ENCODE measurements at regions not wholly inside any gene's neighbourhood (a gene's known extent, or its start where the extent isn't known, plus 50 kb on each side); places are given as distances from the start of the nearest gene placed in this dataset.

DNA sequence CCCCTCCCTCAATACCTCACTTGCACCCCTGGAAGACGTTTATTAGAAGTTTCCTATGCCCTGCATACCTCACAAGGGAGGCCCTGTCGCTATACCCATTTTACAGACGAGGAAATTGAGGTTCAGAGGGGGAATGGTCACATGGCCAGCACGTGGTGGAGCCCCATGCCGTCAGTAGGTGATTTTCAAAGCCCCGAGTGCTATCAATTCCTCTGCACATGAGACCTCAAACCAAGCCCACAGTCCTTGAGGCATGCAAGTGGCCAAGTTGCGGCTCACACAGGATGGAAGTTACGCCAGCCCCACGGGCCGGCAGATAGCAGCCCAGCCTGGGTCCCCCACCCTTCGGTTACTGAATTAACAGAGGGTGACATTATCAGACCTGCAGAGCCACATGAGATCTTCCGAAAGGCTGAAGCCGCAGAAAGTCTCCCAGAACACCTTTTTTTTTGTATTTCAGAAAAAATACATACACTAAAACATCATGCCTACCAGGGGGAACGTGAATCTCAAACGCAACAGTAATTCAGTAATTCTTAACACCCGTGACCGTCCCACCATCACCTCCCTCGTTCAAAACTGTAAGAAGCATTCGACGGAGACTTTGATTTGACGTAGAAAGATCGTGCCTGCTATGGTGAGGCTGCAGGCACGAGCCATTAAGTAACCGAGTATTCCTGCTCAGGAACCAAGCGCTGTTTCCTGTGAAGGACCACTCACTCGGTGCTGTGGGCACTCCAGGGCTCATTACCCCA is 129.0 kb downstream of the RFLNA start:
- Histone ChIP-seq H2BK15ac (ENCODE audit: low read depth, low read length) (no peak overlapping the region), H3K4me1 (ENCODE audit: insufficient read depth, low read length) (no peaks in the 10 kb centered on the region; the same call in 1 of the 2 replicates), H3K4ac (ENCODE audit: low read depth, low read length) (no peak overlapping the region), H2BK20ac (ENCODE audit: low read depth, low read length, poor library complexity, severe bottlenecking) (no peak overlapping the region), H3T11ph (ENCODE audit: low read length) (no peak overlapping the region), H4K20me1 (ENCODE audit: control insufficient read depth, insufficient read depth, insufficient read length) (no peaks in the 10 kb centered on the region), H2BK12ac (ENCODE audit: insufficient read length, low read depth, low read length) (no peak overlapping the region), H2BK5ac (ENCODE audit: insufficient read length, low read length) (no peak overlapping the region), H3K79me1 (ENCODE audit: insufficient read depth, low read depth, low read length, poor library complexity, severe bottlenecking) (no peaks in the 10 kb centered on the region), H3K23me2 (ENCODE audit: insufficient read length, low read depth, low read length, poor library complexity, severe bottlenecking) (no peaks in the 10 kb centered on the region), H3K79me2 (ENCODE audit: insufficient read depth, low read length) (no peaks in the 10 kb centered on the region), H4K91ac (ENCODE audit: insufficient read length, low read depth, low read length) (no peak overlapping the region), H3K4me2 (ENCODE audit: insufficient read depth, insufficient read length, low read length) (no peak overlapping the region), H3K18ac (ENCODE audit: insufficient read length, low read depth, low read length) (no peak overlapping the region), H4K8ac (replicated peaks; ENCODE audit: insufficient read length, low read depth, low read length) (no peak overlapping the region), H4K5ac (ENCODE audit: insufficient read length, low read depth, low read length) (no peak overlapping the region), H3K56ac (ENCODE audit: insufficient read length, low read depth, low read length) (no peak overlapping the region), H3K23ac (ENCODE audit: insufficient read length, low read depth, low read length) (no peak overlapping the region), H2BK120ac (ENCODE audit: low read depth, low read length, poor library complexity, severe bottlenecking) (no peak overlapping the region), H3K9ac (ENCODE audit: extremely low read depth, insufficient read length, low read length) (no peak overlapping the region), H3K27me3 (ENCODE audit: insufficient read depth, low read length) (no peaks in the 10 kb centered on the region), H3K14ac (ENCODE audit: insufficient read depth, low read length) (no peak overlapping the region), H3K27ac (ENCODE audit: insufficient read length, low read depth, low read length) (no peak overlapping the region), H2AK5ac (ENCODE audit: insufficient read length, low read length) (no peak overlapping the region), H3K9me3 (ENCODE audit: control insufficient read depth, low read depth, low read length) (no peaks in the 10 kb centered on the region), H2AFZ (ENCODE audit: low read length) (no peak overlapping the region)
- WGBS (ENCODE audit: extremely low coverage, insufficient read length, low lambda C conversion rate): no CpG with 5 or more reads among the region's 26 CpGs
- DNase-seq: no peak
- TF ChIP-seq, protein P1, sequence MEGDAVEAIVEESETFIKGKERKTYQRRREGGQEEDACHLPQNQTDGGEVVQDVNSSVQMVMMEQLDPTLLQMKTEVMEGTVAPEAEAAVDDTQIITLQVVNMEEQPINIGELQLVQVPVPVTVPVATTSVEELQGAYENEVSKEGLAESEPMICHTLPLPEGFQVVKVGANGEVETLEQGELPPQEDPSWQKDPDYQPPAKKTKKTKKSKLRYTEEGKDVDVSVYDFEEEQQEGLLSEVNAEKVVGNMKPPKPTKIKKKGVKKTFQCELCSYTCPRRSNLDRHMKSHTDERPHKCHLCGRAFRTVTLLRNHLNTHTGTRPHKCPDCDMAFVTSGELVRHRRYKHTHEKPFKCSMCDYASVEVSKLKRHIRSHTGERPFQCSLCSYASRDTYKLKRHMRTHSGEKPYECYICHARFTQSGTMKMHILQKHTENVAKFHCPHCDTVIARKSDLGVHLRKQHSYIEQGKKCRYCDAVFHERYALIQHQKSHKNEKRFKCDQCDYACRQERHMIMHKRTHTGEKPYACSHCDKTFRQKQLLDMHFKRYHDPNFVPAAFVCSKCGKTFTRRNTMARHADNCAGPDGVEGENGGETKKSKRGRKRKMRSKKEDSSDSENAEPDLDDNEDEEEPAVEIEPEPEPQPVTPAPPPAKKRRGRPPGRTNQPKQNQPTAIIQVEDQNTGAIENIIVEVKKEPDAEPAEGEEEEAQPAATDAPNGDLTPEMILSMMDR (conservative IDR thresholded peaks at IDR 0.05): no peak
- H3K27ac Mint-ChIP-seq: peak overlapping the region; percentile 72 to 90 (median 85); a peak in 6 of 7 replicates
- H3K4me3 Mint-ChIP-seq: no peak overlapping the region; a peak in 1 of 5 replicates
- no peaks in the 10 kb centered on the region for H3K27me3 Mint-ChIP-seq (ENCODE audit: low read depth)
- H3K4me1 Mint-ChIP-seq: peaks cover 9 to 29% of the 10 kb centered on the region in 2 experiments
- no peaks in the 10 kb centered on the region for H3K9me3 Mint-ChIP-seq
- peaks cover 23 to 73% (median 64%) of the 10 kb centered on the region in 3 experiments; a peak in 6 of 7 replicates for H3K36me3 Mint-ChIP-seq (ENCODE audit: insufficient read depth in 1 of 3, low read depth in 3 of 3)

All from H9 (cell line).